GM13977 (cell line): ENCODE measurements at regions not wholly inside any gene's neighbourhood (a gene's known extent, or its start where the extent isn't known, plus 50 kb on each side); places are given as distances from the start of the nearest gene placed in this dataset.

ENCODE experiments used
- DNase-seq: peaks from one replicate; pipeline ENCODE4 v3.0.0; 2012; ENCODE audit warnings: low spot score
- CTCF ChIP-seq: IDR thresholded peaks from 2 replicates; pipeline ENCODE4 v1.5.1; 2012; ENCODE audit warnings: mild to moderate bottlenecking, control low read depth; ENCODE audit not compliant: insufficient read depth; ENCODE audit errors: extremely low read depth, missing control alignments
- in situ Hi-C: fragments of 300-500 bp; cut with MboI; formaldehyde crosslinking; loops from one replicate; pipeline ENCODE4 v1.12.0; 2022; ENCODE audit warnings: low sequenced_read_pairs, low pct_unique_long_range_greater_than_20kb, mixed read lengths, inconsistent platforms; ENCODE audit not compliant: unreplicated experiment

GRCh38 chr3:150090877-150091276 is 120.2 kb upstream of the PFN2 start:
- in situ Hi-C loops: no loop called here
- no peak for TF ChIP-seq CTCF
- DNase-seq: no peak

- in situ Hi-C loops: no loop called here
- no peak for TF ChIP-seq CTCF
- DNase-seq: no peak
Observed at GRCh38 chr3:150090006-150090405, 119.3 kb upstream of the PFN2 start.

DNA sequence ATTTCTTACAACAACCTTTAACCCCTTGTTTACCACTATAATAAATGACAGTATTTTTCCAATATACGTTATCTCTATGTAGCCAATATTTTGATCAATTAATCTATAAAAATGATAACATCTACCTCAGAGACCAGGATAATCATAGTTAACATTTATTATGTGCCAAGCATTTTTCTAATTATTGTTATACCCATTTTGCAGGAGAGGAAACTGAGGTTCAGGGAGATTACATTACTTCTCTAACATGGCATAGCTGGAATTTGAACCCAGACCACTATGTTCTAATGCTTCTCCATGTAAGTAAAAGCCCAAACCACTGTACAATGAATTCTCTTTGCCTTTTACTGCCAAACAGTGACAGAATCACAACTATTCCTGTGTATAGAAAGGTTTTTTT is 113.4 kb upstream of the PFN2 start:
- no peak for TF ChIP-seq CTCF
- in situ Hi-C loops: no loop called here
- no peak for DNase-seq

GRCh38 chr3:150083655-150084042 is 113.0 kb upstream of the PFN2 start:
- no peak for TF ChIP-seq CTCF
- no peak for DNase-seq
- in situ Hi-C loops: no loop called here

DNA sequence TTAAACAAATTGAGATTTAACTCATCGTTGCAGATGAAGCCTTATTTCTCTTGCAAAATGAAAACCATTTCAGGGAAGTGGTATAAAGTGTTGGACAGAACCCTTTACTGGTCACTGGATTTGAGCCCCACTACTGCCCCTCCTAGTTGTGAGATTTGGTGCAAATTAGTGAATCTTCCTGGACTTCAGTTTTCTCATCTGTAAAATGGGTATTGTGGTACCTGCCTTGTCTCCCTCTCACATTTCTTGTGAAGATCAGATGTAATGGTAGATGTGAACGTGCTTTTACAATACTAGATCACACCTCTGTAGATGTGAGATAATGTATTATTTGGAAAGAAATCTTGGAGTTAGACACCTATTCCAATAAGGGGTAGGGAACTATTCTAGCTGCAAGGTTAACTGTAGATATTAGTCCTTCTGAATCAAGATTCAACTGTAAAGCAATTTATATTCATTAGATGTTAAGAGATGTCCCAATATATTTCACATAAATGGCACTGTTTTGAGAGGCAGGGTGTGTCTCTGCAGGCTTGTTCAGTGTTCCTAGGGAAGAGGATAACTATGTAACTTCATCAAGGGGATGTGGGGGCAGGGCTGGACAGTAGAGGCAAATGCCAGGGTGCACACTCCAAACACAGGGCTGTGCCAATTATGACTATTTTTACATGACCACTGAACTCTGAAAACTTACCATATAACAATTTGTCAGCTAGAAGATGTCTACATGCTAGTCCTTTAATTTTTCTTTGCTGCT is 112.4 kb upstream of the PFN2 start:
- in situ Hi-C loops: no loop called here
- DNase-seq: no peak
- no peak for TF ChIP-seq CTCF

GRCh38 chr3:150081084-150081483 is 110.4 kb upstream of the PFN2 start:
- no peak for DNase-seq
- no peak for TF ChIP-seq CTCF
- in situ Hi-C loops: no loop called here

DNA sequence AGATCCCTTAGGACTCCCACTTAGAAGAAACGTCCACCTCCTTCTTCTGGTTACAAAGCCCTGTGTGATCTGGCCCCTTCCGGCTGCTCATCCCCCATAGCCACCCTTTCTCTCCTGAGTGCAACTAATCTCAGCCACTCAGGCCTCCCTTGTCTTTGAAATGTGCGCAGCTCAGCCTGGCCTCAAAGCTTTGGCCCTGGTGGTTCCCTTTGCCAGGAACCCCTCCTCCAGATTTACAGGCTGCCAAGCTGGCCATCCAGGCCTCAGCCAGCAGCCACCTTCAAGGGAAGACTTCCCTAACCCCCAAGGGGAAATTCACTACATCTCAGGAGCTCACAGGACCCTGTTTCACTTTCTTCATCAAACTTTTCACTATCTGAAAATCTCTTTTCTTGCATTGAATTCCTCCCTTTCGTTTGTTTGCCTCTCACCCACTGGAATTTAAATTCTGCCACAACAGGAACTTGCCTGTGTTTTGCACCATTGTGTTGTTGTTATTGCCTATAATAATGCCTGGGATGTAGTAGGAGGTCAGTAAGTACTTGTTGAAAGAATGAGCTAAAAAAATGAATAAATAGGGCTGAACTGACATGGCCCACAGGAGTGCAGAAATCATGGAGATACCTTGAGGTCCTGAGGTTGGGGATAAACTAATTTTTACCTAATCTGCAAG is 109.5 kb upstream of the PFN2 start:
- DNase-seq: no peak
- no peak for TF ChIP-seq CTCF
- in situ Hi-C loops: no loop called here
